Vagina (tissue), 2 donors: ENCODE measurements at regions not wholly inside any gene's neighbourhood (a gene's known extent, or its start where the extent isn't known, plus 50 kb on each side); places are given as distances from the start of the nearest gene placed in this dataset.

ENCODE experiments used
- DNase-seq, 2 donors: peaks; one replicate each; pipeline ENCODE4 v3.0.0-alpha.2; 2017; ENCODE audit errors: extremely low spot score in 2 of 2
- H3K27ac ChIP-seq: fragments of 200-600 bp; sonication (generic); one replicate; pipeline ENCODE4 v1.5.1; 2019
- H3K27me3 ChIP-seq: fragments of 200-600 bp; sonication (generic); one replicate; pipeline ENCODE4 v1.5.1; 2019
- H3K36me3 ChIP-seq, 2 donors: fragments of 200-600 bp; sonication (generic); one replicate each; pipeline ENCODE4 v1.5.1; 2017 to 2019
- H3K4me1 ChIP-seq: fragments of 200-600 bp; sonication (generic); one replicate; pipeline ENCODE4 v1.5.1; 2019
- H3K4me3 ChIP-seq, 2 donors: fragments of 200-600 bp; sonication (generic); 1 replicate in 1 of 2; 2 replicates in 1 of 2; pipeline ENCODE4 v1.5.1; 2016 to 2019
- H3K9me3 ChIP-seq: fragments of 200-600 bp; sonication (generic); one replicate; pipeline ENCODE4 v1.5.1; 2019
- CTCF ChIP-seq, 3 experiments: fragments of 450-650 bp in 2 of 3; fragments of 200-600 bp in 1 of 3; sonication (generic) in 1 of 3; IDR thresholded peaks; one replicate each; pipeline ENCODE4 v1.5.1; 2017 to 2019; ENCODE audit warnings: antibody characterized with exemption in 3 of 3, mild to moderate bottlenecking in 2 of 3, moderate library complexity in 2 of 3
- POLR2A ChIP-seq, 2 donors: fragments of 450-650 bp; IDR thresholded peaks; one replicate each; pipeline ENCODE4 v1.6.1; 2017; ENCODE audit warnings: antibody characterized with exemption in 2 of 2, mild to moderate bottlenecking in 2 of 2, moderate library complexity in 2 of 2
- POLR2AphosphoS5 ChIP-seq, 2 donors: sonication (generic); formaldehyde crosslinking; IDR thresholded peaks; one replicate each; pipeline ENCODE4 v1.9.0; 2017; ENCODE audit warnings: antibody characterized with exemption in 2 of 2, mild to moderate bottlenecking in 2 of 2, low read depth in 1 of 2; ENCODE audit not compliant: insufficient read depth in 1 of 2
- intact Hi-C: fragments of 100-400 bp; cut with DNase I; formaldehyde crosslinking; loops from one replicate; pipeline ENCODE4 v1.15.1; 2023

- no peaks in the 10 kb centered on the region for H3K27me3 ChIP-seq
- H3K36me3 ChIP-seq, result no peaks in the 10 kb centered on the region
- intact Hi-C loops, result no loop called here
- H3K9me3 ChIP-seq, result no peaks in the 10 kb centered on the region
- TF ChIP-seq POLR2AphosphoS5 (IDR thresholded peaks at IDR 0.05; ENCODE audit: insufficient read depth in 1 of 2, low read depth in 1 of 2) (no peak), POLR2A (IDR thresholded peaks at IDR 0.05) (no peak), CTCF (IDR thresholded peaks at IDR 0.05) (no peak)
- no peaks in the 10 kb centered on the region for H3K4me1 ChIP-seq
- H3K27ac ChIP-seq, result no peak overlapping the region
- no peak overlapping the region for H3K4me3 ChIP-seq
- no peak for DNase-seq
These were observed 739.5 kb upstream of the SLC39A10 start for GRCh38 chr2:194917519-194917918.

- H3K27ac ChIP-seq, result no peak overlapping the region
- no peak overlapping the region for H3K4me3 ChIP-seq
- no peaks in the 10 kb centered on the region for H3K36me3 ChIP-seq
- H3K4me1 ChIP-seq, result no peaks in the 10 kb centered on the region
- no peak for DNase-seq
- H3K9me3 ChIP-seq, result no peaks in the 10 kb centered on the region
- TF ChIP-seq POLR2A (IDR thresholded peaks at IDR 0.05), result no peak
- H3K27me3 ChIP-seq, result no peaks in the 10 kb centered on the region
- intact Hi-C loops, result no loop called here
These were observed 741.5 kb upstream of the SLC39A10 start for GRCh38 chr2:194915485-194915884.

GRCh38 chr2:194907569-194907968 lies 749.5 kb upstream of the SLC39A10 start:
- TF ChIP-seq POLR2AphosphoS5 (IDR thresholded peaks at IDR 0.05; ENCODE audit: insufficient read depth in 1 of 2, low read depth in 1 of 2) (no peak), POLR2A (IDR thresholded peaks at IDR 0.05) (no peak), CTCF (IDR thresholded peaks at IDR 0.05) (no peak)
- no peaks in the 10 kb centered on the region for H3K4me1 ChIP-seq
- DNase-seq, result no peak
- H3K4me3 ChIP-seq, result no peak overlapping the region
- intact Hi-C loops, result no loop called here
- no peaks in the 10 kb centered on the region for H3K36me3 ChIP-seq
- H3K27me3 ChIP-seq, result no peaks in the 10 kb centered on the region
- no peak overlapping the region for H3K27ac ChIP-seq
- H3K9me3 ChIP-seq, result no peaks in the 10 kb centered on the region

- H3K27ac ChIP-seq, result no peak overlapping the region
- intact Hi-C loops, result no loop called here
- no peak for TF ChIP-seq CTCF (IDR thresholded peaks at IDR 0.05)
- TF ChIP-seq POLR2A (IDR thresholded peaks at IDR 0.05), result no peak
- no peak for TF ChIP-seq POLR2AphosphoS5 (IDR thresholded peaks at IDR 0.05; ENCODE audit: insufficient read depth in 1 of 2, low read depth in 1 of 2)
- no peaks in the 10 kb centered on the region for H3K9me3 ChIP-seq
- DNase-seq, result no peak
- H3K27me3 ChIP-seq, result no peaks in the 10 kb centered on the region
- no peaks in the 10 kb centered on the region for H3K36me3 ChIP-seq
- no peaks in the 10 kb centered on the region for H3K4me1 ChIP-seq
- H3K4me3 ChIP-seq, result no peak overlapping the region
These were observed 760.2 kb upstream of the SLC39A10 start for GRCh38 chr2:194896871-194897270.

- H3K27ac ChIP-seq, result no peak overlapping the region
- no peak for DNase-seq
- H3K9me3 ChIP-seq, result no peaks in the 10 kb centered on the region
- no peaks in the 10 kb centered on the region for H3K27me3 ChIP-seq
- TF ChIP-seq POLR2A (IDR thresholded peaks at IDR 0.05) (no peak), POLR2AphosphoS5 (IDR thresholded peaks at IDR 0.05; ENCODE audit: insufficient read depth in 1 of 2, low read depth in 1 of 2) (no peak), CTCF (IDR thresholded peaks at IDR 0.05) (no peak)
- H3K36me3 ChIP-seq, result no peaks in the 10 kb centered on the region
- intact Hi-C loops, result no loop called here
- H3K4me1 ChIP-seq, result no peaks in the 10 kb centered on the region
- no peak overlapping the region for H3K4me3 ChIP-seq
These were observed 773.3 kb upstream of the SLC39A10 start for GRCh38 chr2:194883711-194884110.
